ENCODE measurements at regions not wholly inside any gene's neighbourhood (a gene's known extent, or its start where the extent isn't known, plus 50 kb on each side); places are given as distances from the start of the nearest gene placed in this dataset.

- TF ChIP-seq CTCF (IDR thresholded peaks at IDR 0.05): no peak
- TF ChIP-seq POLR2A (IDR thresholded peaks at IDR 0.05): no peak
Measured at GRCh38 chr9:89669361-89669842, 64.6 kb downstream of the GADD45G start.
